ENCODE measurements at regions not wholly inside any gene's neighbourhood (a gene's known extent, or its start where the extent isn't known, plus 50 kb on each side); places are given as distances from the start of the nearest gene placed in this dataset.
A peak's percentile ranks its signal among the peaks of the same experiment; 100 is the strongest.

- TF ChIP-seq CTCF (IDR thresholded peaks at IDR 0.05) = no peak
- intact Hi-C loops (cut with DNase I) = no loop called here
- Histone ChIP-seq H3K27me3 (no peaks in the 10 kb centered on the region), H3K36me3 (no peaks in the 10 kb centered on the region), H3K9me3 (no peaks in the 10 kb centered on the region), H3K4me1 (no peaks in the 10 kb centered on the region), H3K27ac (no peak overlapping the region), H3K9ac (ENCODE audit: low read depth in 2 of 2, low read length in 2 of 2) (no peak overlapping the region), H3K4me3 (no peak overlapping the region)
- peak; percentile 31 for DNase-seq
Measured at GRCh38 chr5:35458824-35459207, 158.8 kb upstream of the SPEF2 start.

- Histone ChIP-seq H3K36me3 (no peaks in the 10 kb centered on the region), H3K27ac (no peak overlapping the region), H3K4me3 (no peak overlapping the region), H3K27me3 (no peaks in the 10 kb centered on the region), H3K9ac (ENCODE audit: low read depth in 2 of 2, low read length in 2 of 2) (no peak overlapping the region), H3K4me1 (no peaks in the 10 kb centered on the region), H3K9me3 (no peaks in the 10 kb centered on the region)
- TF ChIP-seq CTCF (IDR thresholded peaks at IDR 0.05) = no peak
- no peak for DNase-seq
- intact Hi-C loops (cut with DNase I) = no loop called here
Measured at GRCh38 chr5:35457912-35458823, 159.5 kb upstream of the SPEF2 start.

- H3K36me3 ChIP-seq = no peaks in the 10 kb centered on the region
- no peaks in the 10 kb centered on the region for H3K9me3 ChIP-seq
- intact Hi-C loops (cut with DNase I) = no loop called here
- no peaks in the 10 kb centered on the region for H3K4me1 ChIP-seq
- no peak overlapping the region for H3K9ac ChIP-seq (ENCODE audit: low read depth in 2 of 2, low read length in 2 of 2)
- no peak for DNase-seq
- no peaks in the 10 kb centered on the region for H3K27me3 ChIP-seq
- no peak for TF ChIP-seq CTCF (IDR thresholded peaks at IDR 0.05)
- no peak overlapping the region for H3K27ac ChIP-seq
- no peak overlapping the region for H3K4me3 ChIP-seq
Measured at GRCh38 chr5:35456506-35456905, 161.2 kb upstream of the SPEF2 start.

GRCh38 chr5:35454011-35454525 lies 163.6 kb upstream of the SPEF2 start:
- no peak overlapping the region for H3K9ac ChIP-seq (ENCODE audit: low read depth in 2 of 2, low read length in 2 of 2)
- H3K4me1 ChIP-seq = no peaks in the 10 kb centered on the region
- intact Hi-C loops (cut with DNase I) = no loop called here
- no peak for TF ChIP-seq CTCF (IDR thresholded peaks at IDR 0.05)
- no peaks in the 10 kb centered on the region for H3K27me3 ChIP-seq
- H3K27ac ChIP-seq = no peak overlapping the region
- no peaks in the 10 kb centered on the region for H3K9me3 ChIP-seq
- H3K4me3 ChIP-seq = no peak overlapping the region
- H3K36me3 ChIP-seq = no peaks in the 10 kb centered on the region
- DNase-seq = no peak

GRCh38 chr5:35443803-35444595 lies 173.7 kb upstream of the SPEF2 start:
- H3K27me3 ChIP-seq = no peaks in the 10 kb centered on the region
- intact Hi-C loops (cut with DNase I) = no loop called here
- DNase-seq = peak; percentile 21
- H3K4me1 ChIP-seq = no peaks in the 10 kb centered on the region
- H3K27ac ChIP-seq = no peak overlapping the region
- H3K9me3 ChIP-seq = no peaks in the 10 kb centered on the region
- H3K9ac ChIP-seq (ENCODE audit: low read depth in 2 of 2, low read length in 2 of 2) = no peak overlapping the region
- H3K4me3 ChIP-seq = no peak overlapping the region
- TF ChIP-seq CTCF (IDR thresholded peaks at IDR 0.05) = no peak
- H3K36me3 ChIP-seq = no peaks in the 10 kb centered on the region

Measured in colonic mucosa (tissue), 4 donors.